ENCODE measurements at regions not wholly inside any gene's neighbourhood (a gene's known extent, or its start where the extent isn't known, plus 50 kb on each side); places are given as distances from the start of the nearest gene placed in this dataset.

GRCh38 chr6:16950302-16950701 lies 151.5 kb upstream of the STMND1 start:
- TF ChIP-seq EP300 (IDR thresholded peaks at IDR 0.05) (no peak), CTCF (IDR thresholded peaks at IDR 0.05) (no peak), POLR2AphosphoS5 (IDR thresholded peaks at IDR 0.05) (no peak)
